ENCODE measurements at regions not wholly inside any gene's neighbourhood (a gene's known extent, or its start where the extent isn't known, plus 50 kb on each side); places are given as distances from the start of the nearest gene placed in this dataset.
"Not testable (repeated sequence)": the region's sequence is repeated elsewhere in the genome, so short reads cannot be mapped to it uniquely, and the experiment has no call there.

DNA sequence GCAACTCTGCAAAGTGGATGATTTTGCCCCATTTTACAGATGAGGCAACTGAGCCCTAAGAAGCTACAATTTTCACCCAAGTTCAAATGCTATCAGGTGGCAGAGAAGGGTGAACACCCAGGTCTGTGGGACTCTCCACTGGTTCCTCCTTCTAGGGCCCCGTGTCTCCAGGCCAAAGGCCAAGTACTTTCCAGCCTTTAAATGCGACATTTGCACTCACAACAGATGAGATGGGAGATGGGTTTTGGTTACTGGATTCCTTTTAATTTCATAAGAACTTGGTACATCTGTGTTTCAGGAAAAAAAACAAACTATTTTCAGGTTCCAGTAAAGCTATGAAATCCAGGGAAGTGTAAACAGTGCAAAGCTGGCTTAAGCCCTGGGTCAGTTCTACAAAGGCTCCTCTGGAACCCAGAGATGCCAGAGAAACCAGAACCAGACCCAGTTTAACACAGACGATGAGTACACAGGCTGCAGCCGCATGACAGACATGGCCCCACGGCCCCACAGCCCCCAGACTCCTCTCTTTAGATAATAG lies 361.7 kb downstream of the ANAPC1 start:
- no peak for FAIRE-seq
- Histone ChIP-seq H3K36me3 (no peaks in the 10 kb centered on the region), H3K9me3 (no peaks in the 10 kb centered on the region), H3K4me1 (peaks cover 0 to 7% (median 0%) of the 10 kb centered on the region in 3 donors), H3K27ac (no peak overlapping the region), H3K27me3 (no peaks in the 10 kb centered on the region), H3K4me3 (no peak overlapping the region)
- WGBS, 2 donors: 40 to 47% methylated on average over 5 of the region's 5 CpGs
- TF ChIP-seq, protein P1, sequence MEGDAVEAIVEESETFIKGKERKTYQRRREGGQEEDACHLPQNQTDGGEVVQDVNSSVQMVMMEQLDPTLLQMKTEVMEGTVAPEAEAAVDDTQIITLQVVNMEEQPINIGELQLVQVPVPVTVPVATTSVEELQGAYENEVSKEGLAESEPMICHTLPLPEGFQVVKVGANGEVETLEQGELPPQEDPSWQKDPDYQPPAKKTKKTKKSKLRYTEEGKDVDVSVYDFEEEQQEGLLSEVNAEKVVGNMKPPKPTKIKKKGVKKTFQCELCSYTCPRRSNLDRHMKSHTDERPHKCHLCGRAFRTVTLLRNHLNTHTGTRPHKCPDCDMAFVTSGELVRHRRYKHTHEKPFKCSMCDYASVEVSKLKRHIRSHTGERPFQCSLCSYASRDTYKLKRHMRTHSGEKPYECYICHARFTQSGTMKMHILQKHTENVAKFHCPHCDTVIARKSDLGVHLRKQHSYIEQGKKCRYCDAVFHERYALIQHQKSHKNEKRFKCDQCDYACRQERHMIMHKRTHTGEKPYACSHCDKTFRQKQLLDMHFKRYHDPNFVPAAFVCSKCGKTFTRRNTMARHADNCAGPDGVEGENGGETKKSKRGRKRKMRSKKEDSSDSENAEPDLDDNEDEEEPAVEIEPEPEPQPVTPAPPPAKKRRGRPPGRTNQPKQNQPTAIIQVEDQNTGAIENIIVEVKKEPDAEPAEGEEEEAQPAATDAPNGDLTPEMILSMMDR (IDR thresholded peaks at IDR 0.05): no peak
- DNase-seq: no peak
- ATAC-seq: peak in 3 of 4 donors; percentile 34 to 54 (median 54)
- intact Hi-C loops (cut with DNase I): no loop called here

DNA sequence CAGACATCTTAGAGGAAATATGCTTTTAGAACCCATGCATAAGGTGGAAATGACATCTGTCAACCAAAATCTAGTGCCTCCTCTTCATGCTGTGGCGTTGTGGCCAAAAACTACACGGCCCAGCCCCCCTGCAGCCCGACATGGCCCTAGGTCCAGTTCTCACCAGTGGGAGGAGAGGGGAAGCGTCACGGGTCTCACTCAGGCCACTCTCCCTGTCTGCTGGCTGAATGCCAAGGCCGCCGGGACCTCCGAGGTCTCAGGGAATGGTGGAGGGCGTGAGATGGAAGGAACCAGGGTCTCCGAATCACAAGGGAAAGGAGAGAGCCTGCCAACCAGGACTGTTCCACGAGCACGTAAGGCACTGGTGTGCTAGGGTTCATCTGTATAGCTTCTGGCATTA lies 361.0 kb downstream of the ANAPC1 start:
- Histone ChIP-seq H3K27me3 (no peaks in the 10 kb centered on the region), H3K9me3 (no peaks in the 10 kb centered on the region), H3K4me1 (peaks cover 0 to 7% (median 0%) of the 10 kb centered on the region in 3 donors), H3K36me3 (no peaks in the 10 kb centered on the region), H3K4me3 (no peak overlapping the region), H3K27ac (no peak overlapping the region)
- ATAC-seq (no peak), DNase-seq (peak in 4 of 6 donors; percentile 13 to 63 (median 43)), FAIRE-seq (no peak)
- TF ChIP-seq, protein P1 (IDR thresholded peaks at IDR 0.05): no peak
- intact Hi-C loops (cut with DNase I): no loop called here
- 34 to 36% methylated on average over 12 of the region's 12 CpGs for WGBS, 2 donors

DNA sequence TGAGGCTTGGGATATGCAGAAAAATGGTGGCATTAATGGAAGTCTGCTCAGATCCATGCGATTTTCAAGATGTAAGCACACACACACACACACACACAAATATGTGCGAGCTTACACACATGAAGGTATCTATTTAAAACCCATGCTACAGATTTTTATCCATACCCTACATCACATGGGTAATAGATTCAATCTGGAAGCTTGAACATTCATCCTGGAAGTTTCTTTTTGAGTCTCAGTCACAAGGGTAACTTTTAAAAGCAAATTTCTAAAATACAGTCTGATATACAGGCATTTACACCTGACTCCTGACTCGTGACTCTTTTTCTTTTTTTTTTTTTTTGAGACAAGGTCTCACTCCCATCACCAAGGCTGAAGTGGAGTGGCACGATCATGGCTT lies 359.0 kb downstream of the ANAPC1 start:
- H3K4me3 ChIP-seq; intact Hi-C loops (cut with DNase I); H3K9me3 ChIP-seq; H3K36me3 ChIP-seq; DNase-seq; H3K27me3 ChIP-seq; H3K27ac ChIP-seq; FAIRE-seq; ATAC-seq; H3K4me1 ChIP-seq: not testable (repeated sequence)
- WGBS, 2 donors: 77 to 93% methylated on average over 3 to 4 of the region's 4 CpGs

DNA sequence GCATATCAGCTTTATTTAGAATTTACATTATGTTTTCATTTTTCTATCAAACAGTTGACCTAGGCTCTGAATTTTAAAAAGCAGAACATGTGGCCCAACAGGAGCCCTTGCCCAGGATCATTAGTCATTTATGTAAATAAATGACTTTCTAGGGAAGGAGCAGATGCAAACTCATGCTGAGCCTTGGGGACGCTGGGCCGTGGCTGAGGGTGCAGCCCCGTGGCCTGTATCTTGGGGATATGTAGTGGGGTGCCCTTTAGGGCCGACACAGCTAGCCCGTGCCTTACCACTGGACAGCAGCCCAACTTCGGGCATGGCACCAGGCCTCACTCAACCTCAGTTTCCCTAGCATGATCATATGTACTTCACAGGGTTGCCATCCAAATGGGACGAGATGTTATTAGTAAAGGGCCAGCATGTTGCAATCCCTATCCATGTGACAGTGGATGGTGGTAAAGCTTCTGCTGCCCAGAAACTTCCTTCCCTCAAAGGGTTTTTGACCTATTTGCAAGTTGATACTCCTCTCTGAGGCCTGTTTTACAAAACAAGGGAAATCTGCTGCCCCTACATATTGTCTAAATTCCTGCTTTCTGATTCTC lies 357.9 kb downstream of the ANAPC1 start:
- H3K9me3 ChIP-seq; H3K36me3 ChIP-seq; H3K4me1 ChIP-seq; FAIRE-seq; H3K27me3 ChIP-seq; DNase-seq; H3K4me3 ChIP-seq; intact Hi-C loops (cut with DNase I); H3K27ac ChIP-seq: not testable (repeated sequence)
- ATAC-seq: peak in 3 of 4 donors; percentile 45 to 79 (median 66)
- WGBS, 2 donors: 75% methylated on average over 7 of the region's 7 CpGs

DNA sequence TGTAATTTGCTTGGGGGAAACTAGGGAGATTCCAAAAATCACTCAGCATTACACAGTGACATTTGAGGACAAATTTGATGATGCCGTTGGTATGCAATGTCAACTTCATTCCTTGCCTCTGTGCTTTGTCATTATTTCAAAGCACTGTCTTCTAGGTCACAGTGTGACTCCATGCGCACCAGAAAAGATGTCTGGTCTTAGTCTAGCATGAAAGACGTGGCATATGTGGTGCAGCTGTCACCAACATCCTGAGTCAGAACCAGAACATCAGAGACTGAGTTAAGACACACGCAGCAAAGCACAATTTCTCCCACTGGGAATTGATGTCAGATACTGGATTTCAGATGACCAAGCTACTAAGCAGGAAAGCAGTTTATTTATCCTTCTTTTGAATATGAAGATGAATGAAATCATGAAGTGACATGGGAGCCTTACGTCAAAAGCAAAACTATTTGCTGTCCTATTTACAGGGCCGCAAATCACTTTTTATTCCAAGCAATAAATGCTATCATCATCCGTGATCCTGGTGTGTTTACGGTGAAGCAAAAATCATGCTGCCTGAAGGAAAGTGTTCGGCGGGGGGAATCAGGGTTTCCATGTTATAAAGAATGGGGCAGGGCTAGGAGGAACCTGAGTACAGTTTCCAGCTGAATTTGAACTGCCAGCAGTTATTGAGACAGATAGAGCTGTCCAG lies 356.1 kb downstream of the ANAPC1 start:
- FAIRE-seq; DNase-seq; H3K36me3 ChIP-seq; H3K4me1 ChIP-seq; H3K27ac ChIP-seq; H3K9me3 ChIP-seq; H3K27me3 ChIP-seq; H3K4me3 ChIP-seq; intact Hi-C loops (cut with DNase I); ATAC-seq: not testable (repeated sequence)
- WGBS, 2 donors: 84 to 90% methylated on average over 6 of the region's 10 CpGs

DNA sequence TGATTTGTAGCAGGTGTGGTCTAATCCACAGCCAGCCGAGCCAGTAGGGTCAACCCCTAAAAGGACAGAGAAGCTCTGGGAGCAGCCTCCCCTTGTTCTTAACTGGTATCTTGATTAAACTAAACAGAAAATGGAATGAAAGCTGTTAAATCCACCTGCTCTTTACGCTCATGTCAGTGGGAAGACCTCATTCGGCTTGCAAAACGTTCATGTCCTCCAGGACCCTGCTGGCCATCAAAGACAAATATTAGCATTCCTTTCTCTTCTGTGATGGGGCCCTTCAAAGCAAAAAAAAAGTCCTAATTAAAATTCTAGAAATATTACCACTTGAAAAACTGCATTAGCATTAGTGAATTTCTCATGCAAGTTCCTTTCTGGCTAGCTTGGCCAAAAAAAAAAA lies 355.0 kb downstream of the ANAPC1 start:
- ATAC-seq; H3K36me3 ChIP-seq; DNase-seq; H3K4me3 ChIP-seq; H3K4me1 ChIP-seq; FAIRE-seq; H3K9me3 ChIP-seq; H3K27me3 ChIP-seq; H3K27ac ChIP-seq; intact Hi-C loops (cut with DNase I): not testable (repeated sequence)
- 60 to 73% methylated on average over 3 of the region's 4 CpGs for WGBS, 2 donors

DNA sequence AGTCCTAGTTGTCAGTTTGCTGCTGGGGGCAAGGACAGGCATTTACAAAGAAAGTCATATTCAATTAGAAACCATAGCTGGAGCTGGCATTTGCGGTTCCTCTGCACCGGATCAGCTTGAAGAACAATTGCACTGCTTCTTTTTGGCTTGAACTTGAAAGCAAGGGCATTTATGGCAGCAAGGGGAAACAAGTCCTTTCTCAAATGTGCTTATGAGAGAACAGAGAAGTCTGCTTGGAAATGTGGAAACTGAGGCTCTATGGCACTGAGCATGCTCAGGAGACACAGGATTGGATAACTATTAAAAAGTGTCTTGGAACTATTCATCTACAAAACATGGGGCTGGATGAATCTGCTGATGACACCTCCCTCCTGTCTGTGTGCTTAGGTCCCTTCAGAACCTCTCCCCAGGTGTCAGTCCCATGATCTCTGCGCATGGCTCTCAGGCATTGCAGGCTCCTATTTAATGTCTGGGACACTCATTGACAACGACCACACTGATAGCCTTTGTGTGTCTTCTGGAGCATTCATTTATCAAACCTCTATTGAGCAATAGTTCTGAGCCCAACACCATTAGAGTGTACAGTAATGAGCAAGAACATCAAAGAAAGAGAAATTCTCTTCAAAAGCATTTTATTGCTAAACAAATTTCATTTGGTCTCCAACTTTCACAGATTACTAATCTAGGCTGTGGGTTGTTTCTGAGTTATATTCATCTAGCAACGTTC lies 353.6 kb downstream of the ANAPC1 start:
- H3K4me1 ChIP-seq; H3K36me3 ChIP-seq; H3K27me3 ChIP-seq; ATAC-seq; H3K9me3 ChIP-seq; FAIRE-seq; H3K4me3 ChIP-seq; H3K27ac ChIP-seq; DNase-seq; intact Hi-C loops (cut with DNase I): not testable (repeated sequence)
- WGBS, 2 donors: 51 to 57% methylated on average over 4 to 5 of the region's 5 CpGs

DNA sequence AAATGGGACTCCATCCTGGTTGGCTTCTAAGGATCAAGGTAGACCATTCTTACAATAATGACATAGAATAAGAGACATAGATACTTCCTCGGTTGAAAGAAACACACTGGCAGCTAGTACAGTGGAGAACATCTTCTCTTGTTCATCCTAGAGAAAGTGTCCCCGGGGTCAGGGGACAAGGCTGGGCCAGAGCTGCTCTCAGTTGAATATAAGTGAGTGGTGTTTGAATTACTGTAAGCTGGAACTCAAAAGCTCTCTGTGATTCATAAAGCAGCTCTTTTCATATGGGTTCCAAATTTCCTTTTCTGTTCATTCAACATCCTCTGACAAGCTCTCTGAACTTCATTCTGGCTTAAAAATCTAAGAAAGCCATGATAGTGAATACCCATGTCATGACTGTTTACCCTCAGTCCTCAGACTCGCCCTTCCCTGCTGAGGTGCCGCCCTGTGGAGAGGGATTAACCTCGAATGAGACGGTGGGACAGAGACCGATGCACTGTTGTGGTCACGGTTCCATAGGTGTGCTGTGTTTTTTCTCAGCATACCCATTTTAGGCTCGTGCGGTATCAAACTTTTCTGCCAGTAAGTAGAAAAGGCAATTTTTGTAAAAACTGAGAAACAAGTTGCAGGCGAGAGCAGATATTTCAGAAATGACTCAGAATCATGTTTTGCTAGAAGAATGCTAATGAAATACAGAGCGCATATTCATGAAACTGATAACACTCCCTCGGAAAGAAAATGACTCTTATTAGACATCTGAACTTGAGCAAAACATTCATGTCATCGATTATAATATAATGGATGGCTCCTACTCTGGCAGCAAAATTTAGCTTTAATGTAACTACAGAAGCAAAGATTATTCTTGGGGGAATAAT lies 351.1 kb downstream of the ANAPC1 start:
- FAIRE-seq; H3K27me3 ChIP-seq; H3K9me3 ChIP-seq; H3K27ac ChIP-seq; DNase-seq; H3K36me3 ChIP-seq; H3K4me3 ChIP-seq; intact Hi-C loops (cut with DNase I); H3K4me1 ChIP-seq: not testable (repeated sequence)
- WGBS, 2 donors: 65 to 73% methylated on average over 4 to 7 of the region's 14 CpGs
- peak in 1 of 4 donors; percentile 29 for ATAC-seq

DNA sequence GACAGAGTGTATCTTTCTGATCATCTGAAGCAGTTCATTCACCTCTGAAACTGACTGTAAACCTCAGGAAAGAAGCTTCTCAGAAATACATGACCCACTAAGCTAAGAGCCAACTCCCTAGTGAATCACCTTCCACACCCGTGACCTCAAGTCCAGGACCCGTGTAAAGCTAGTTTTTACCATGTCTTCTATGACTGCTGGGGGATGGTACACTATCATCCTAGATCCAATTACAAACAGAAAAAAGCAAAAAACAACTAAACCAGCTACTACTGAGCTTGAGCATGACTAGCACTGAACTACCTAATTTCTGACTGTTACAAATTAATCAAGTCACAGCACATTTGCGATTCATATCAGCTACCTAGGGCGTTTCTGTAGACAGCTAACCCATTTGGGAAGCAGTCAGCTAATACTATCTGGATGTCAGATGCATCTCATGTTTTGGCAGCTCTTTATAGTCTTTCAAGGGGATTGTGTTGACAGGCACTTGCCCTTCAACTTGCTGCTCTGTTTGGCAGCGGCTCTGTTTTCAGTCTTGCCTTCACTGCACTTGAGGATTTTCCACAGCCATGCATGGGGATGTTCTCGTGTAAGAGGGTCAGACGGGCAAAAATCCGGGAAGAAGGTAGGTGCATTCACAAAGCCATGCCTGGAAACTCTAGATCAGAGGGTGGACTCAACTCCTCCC lies 350.3 kb downstream of the ANAPC1 start:
- DNase-seq; intact Hi-C loops (cut with DNase I); H3K36me3 ChIP-seq; FAIRE-seq; H3K27ac ChIP-seq; H3K4me1 ChIP-seq; H3K4me3 ChIP-seq; H3K27me3 ChIP-seq; H3K9me3 ChIP-seq: not testable (repeated sequence)
- WGBS, 2 donors: 52 to 56% methylated on average over 5 to 6 of the region's 8 CpGs
- peak in 2 of 4 donors; percentile 35 to 57 for ATAC-seq
